ENCODE measurements at regions not wholly inside any gene's neighbourhood (a gene's known extent, or its start where the extent isn't known, plus 50 kb on each side); places are given as distances from the start of the nearest gene placed in this dataset.
"Not testable (repeated sequence)": the region's sequence is repeated elsewhere in the genome, so short reads cannot be mapped to it uniquely, and the experiment has no call there.

GRCh38 chr18:39359636-39360035, 1794.0 kb upstream of the CELF4 start:
- DNase-seq (ENCODE audit: low read depth), result no peak

- no peak for DNase-seq (ENCODE audit: low read depth)
Observed at GRCh38 chr18:39350945-39351344, 1785.3 kb upstream of the CELF4 start.

- DNase-seq (ENCODE audit: low read depth), result no peak
Observed at GRCh38 chr18:39349801-39350200, 1784.2 kb upstream of the CELF4 start.

GRCh38 chr18:39348757-39349156, 1783.2 kb upstream of the CELF4 start:
- DNase-seq (ENCODE audit: low read depth), result no peak

- no peak for DNase-seq (ENCODE audit: low read depth)
Observed at GRCh38 chr18:39347701-39348100, 1782.1 kb upstream of the CELF4 start.

- DNase-seq (ENCODE audit: low read depth), result no peak
Observed at GRCh38 chr18:39346916-39347315, 1781.3 kb upstream of the CELF4 start.

- no peak for DNase-seq (ENCODE audit: low read depth)
Observed at GRCh38 chr18:39345321-39345720, 1779.7 kb upstream of the CELF4 start.

GRCh38 chr18:39344487-39344886, 1778.9 kb upstream of the CELF4 start:
- DNase-seq (ENCODE audit: low read depth), result no peak

- no peak for DNase-seq (ENCODE audit: low read depth)
Observed at GRCh38 chr18:39341129-39341528, 1775.5 kb upstream of the CELF4 start.

- no peak for DNase-seq (ENCODE audit: low read depth)
Observed at GRCh38 chr18:39340418-39340817, 1774.8 kb upstream of the CELF4 start.

GRCh38 chr18:39329496-39330275, 1764.1 kb upstream of the CELF4 start:
- no peak for DNase-seq (ENCODE audit: low read depth)

GRCh38 chr18:39326772-39327171, 1761.2 kb upstream of the CELF4 start:
- no peak for DNase-seq (ENCODE audit: low read depth)

- no peak for DNase-seq (ENCODE audit: low read depth)
Observed at GRCh38 chr18:39325973-39326372, 1760.4 kb upstream of the CELF4 start.

GRCh38 chr18:39319141-39319540, 1753.5 kb upstream of the CELF4 start:
- DNase-seq (ENCODE audit: low read depth), result no peak

GRCh38 chr18:39318462-39318861, 1752.9 kb upstream of the CELF4 start:
- no peak for DNase-seq (ENCODE audit: low read depth)

- DNase-seq (ENCODE audit: low read depth), result no peak
Observed at GRCh38 chr18:39318008-39318407, 1752.4 kb upstream of the CELF4 start.

- no peak for DNase-seq (ENCODE audit: low read depth)
Observed at GRCh38 chr18:39314595-39314994, 1749.0 kb upstream of the CELF4 start.

- DNase-seq (ENCODE audit: low read depth), result no peak
Observed at GRCh38 chr18:39313992-39314391, 1748.4 kb upstream of the CELF4 start.

GRCh38 chr18:39311111-39311712, 1745.6 kb upstream of the CELF4 start:
- DNase-seq (ENCODE audit: low read depth), result no peak

GRCh38 chr18:39308931-39309521, 1743.4 kb upstream of the CELF4 start:
- DNase-seq (ENCODE audit: low read depth), result not testable (repeated sequence)

- peak; percentile 65 for DNase-seq (ENCODE audit: low read depth)
Observed at GRCh38 chr18:39305766-39306165, 1740.2 kb upstream of the CELF4 start.

- DNase-seq (ENCODE audit: low read depth), result no peak
Observed at GRCh38 chr18:39302481-39302880, 1736.9 kb upstream of the CELF4 start.

GRCh38 chr18:39299152-39299551, 1733.6 kb upstream of the CELF4 start:
- no peak for DNase-seq (ENCODE audit: low read depth)
